HG02623 (cell line): ENCODE measurements at regions not wholly inside any gene's neighbourhood (a gene's known extent, or its start where the extent isn't known, plus 50 kb on each side); places are given as distances from the start of the nearest gene placed in this dataset.

ENCODE experiments used
- ATAC-seq: cut with Tn5 transposase; IDR thresholded peaks from one replicate; pipeline ENCODE4 v1.9.1; 2021; ENCODE audit warnings: moderate library complexity; ENCODE audit not compliant: unreplicated experiment

DNA sequence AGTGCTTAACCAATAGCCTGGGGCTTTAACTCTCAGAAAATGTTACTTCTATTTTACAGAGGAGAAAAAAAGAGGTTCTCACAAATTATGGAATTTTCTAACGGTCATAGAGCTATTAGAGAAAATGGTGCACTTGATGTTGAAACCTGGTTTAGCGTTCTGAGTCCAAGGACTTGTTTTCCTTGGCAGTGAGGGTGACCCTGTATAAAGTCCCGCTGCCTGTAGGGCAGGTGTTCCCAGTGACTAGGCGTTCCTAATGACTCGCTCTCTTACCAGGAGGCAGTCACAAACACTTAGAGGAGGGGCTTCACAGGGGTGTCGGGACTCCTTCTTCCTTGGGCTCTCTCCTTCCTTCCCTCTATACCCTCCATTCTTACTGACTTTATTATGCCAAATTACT lies 175.8 kb downstream of the ACTR3 start:
- ATAC-seq, result no peak

DNA sequence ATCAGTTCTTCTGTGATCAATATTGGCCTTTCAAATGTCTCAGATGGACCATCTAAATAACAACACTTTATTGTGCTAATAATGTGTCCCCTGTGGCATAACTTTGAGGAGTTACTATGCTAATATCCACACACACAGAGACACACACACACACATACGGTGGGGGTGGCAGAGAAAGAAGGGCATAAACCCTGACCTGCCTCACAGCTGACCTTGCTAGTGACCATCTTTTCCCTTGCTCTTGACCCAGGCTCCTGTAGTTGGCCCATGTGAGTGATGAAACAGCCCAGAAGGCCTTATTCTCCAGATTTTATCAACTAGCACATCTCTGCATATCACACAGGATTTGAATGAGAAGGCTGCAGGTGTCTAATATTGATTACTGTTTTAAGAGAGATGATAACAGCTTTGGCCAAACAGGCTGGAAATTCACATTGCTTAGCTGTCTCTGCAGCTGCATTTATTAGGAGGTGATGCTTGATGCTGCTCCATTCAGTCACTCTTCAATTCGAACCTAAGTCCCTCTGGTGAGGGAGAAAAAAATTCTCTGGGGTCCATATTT lies 176.4 kb downstream of the ACTR3 start:
- no peak for ATAC-seq

DNA sequence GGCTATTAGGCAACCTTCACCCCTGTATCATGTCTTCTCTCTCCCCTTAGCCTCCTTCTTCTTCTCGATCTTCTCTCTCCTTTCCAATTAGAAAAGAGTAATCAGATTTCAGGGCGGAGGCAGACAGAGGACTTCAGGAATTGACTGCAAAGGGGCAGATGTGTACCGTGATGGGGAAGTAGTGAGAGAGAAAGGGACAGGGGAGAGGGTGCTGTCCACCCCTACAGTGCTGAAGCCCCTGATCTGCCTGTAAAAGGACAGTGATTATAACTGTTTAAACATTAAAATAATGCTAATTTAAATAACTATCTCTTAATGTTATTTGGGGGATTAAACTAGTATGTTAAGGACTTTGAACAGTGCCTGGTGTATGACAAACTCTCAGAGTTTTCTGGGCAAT lies 178.5 kb downstream of the ACTR3 start:
- ATAC-seq, result no peak

DNA sequence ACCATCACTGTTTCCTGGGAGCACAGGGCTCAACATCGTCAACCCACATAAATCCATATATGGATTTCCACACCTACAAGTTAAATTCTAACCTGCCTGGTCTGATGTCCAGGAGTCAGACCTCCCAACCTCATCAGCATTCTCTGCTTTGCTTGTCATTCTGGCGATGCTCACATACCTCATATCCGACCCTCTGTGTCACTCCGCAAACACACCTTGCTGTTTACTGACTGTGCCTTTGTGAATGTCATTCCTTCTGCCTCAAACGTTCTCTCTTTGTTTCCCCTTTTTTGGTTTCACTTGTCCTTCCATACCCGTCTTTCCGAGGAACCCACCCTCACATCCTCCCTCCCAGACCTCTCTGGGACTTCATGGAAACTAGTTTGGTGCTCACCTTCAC lies 187.1 kb downstream of the ACTR3 start:
- ATAC-seq, result no peak

DNA sequence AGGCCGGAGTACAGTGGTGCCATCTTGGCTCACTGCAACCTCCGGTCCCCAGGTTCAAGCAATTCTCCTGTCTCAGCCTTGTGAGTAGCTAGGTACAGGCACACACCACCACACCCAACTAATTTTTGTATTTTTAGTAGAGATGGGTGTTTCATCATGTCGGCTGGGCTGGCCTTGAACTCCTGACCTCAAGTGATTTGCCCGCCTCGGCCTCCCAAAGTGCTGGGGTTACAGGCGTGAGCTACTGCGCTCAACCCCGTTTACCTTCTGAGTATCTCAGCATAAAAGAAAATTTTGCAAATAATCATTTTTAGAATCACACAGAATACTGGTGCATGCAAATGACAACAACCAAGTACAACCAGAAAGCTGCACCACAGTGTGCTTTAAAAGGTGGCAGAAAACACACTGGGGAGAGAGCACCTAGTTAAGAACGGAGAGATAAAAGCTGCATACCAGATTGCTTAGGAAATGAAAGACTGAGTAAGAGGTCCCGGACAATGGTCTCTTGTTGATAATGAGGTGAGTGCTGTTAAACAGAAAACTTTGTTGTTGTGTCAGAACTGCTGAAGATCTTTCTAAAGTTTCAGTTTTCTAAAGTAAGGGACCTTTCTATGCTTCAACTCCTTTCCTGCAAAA lies 189.6 kb downstream of the ACTR3 start:
- ATAC-seq, result no peak

DNA sequence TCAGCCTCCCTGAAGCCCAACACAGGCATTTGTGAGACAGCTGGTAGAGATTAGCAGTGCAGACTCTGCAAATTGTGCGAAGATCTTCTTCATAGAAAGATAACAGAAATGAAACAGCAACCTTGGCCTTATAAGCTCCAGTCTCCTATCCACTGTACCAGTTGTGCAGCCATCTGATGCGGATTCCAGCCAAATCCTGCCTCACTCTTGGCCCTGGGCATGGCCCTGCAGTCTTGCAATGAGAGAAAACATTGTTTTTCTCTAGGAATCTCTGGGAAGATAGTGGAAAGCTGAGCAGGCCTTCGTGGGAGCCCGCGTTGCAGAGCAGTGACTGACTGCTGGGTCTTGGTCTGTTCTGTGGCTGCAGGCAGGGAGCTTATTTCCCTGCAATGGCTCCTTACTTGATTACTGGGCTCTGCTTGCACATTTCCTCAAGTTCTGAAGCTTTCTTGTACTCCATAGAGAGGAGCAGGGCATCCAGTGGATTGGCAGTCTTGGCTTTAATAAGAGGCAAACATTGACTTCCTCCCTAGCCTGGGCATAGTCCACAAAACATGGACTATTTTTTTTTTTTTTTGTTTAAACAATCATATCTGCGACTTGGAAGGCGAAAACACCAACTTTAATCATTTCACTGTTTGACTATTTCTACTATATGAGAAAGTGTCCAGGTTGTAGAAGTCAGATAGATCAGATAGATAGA lies 193.0 kb downstream of the ACTR3 start:
- no peak for ATAC-seq

GRCh38 chr2:114083717-114084387 lies 194.0 kb downstream of the ACTR3 start:
- ATAC-seq, result peak; percentile 75

- no peak for ATAC-seq
These were observed 195.3 kb downstream of the ACTR3 start for GRCh38 chr2:114085238-114085637.

- no peak for ATAC-seq
These were observed 196.1 kb downstream of the ACTR3 start for GRCh38 chr2:114085992-114086391.

DNA sequence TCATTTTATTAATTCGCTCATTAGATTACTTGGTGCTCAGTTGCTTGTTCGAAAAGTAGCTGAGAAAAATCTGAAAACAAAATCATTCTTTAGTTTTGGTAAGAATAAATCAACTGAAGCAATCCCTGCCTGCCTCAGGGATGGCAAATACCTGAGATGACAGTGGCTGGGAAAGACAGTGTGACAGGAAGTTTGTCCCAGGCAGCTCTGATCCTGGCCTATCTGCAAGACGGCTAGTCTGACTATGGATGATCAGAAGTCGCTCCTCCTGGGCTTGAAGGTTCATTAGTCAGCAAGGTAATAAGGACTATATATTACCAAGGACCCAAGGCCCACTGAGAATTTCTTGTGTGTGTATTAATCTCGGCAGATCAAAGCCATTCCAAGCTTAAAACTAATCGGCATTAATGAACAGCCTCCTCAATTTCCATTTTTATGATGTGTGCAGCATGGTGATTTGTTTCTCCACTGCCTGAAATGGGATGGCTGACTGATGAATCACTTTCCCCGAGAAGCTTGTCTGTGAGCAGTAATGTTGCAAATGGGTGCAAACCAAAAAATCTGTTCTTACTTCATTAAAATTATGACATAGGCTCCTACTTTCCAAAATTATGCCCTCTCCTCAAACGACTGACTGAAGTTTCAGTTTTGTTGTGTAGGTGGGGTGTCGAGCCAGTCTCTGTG lies 199.9 kb downstream of the ACTR3 start:
- no peak for ATAC-seq

GRCh38 chr2:114091010-114091409 lies 201.1 kb downstream of the ACTR3 start:
- no peak for ATAC-seq

DNA sequence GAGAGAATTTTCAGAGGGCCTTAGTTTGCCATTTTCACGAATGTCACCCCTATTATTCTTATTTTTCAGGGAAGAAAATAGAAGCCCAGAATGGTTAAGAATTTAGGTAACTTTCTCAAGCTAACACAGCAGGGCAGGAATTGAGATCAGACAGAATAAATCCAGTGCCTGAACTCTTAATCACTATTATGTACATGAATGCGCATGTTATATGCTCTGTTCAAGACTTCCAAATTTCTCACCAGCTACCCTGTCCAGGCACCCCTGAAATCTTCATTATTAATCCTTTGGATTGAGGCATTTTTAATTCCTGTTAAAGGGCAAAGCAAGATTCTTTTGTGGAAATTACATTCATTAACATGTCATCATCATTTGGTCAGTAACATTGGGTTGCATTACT lies 218.4 kb downstream of the ACTR3 start:
- ATAC-seq, result no peak

GRCh38 chr2:114108824-114109416 lies 219.0 kb downstream of the ACTR3 start:
- ATAC-seq, result no peak

GRCh38 chr2:114111329-114111728 lies 221.4 kb downstream of the ACTR3 start:
- no peak for ATAC-seq

- no peak for ATAC-seq
These were observed 223.6 kb downstream of the ACTR3 start for GRCh38 chr2:114113518-114113917.

GRCh38 chr2:114118088-114118487 lies 228.2 kb downstream of the ACTR3 start:
- no peak for ATAC-seq

DNA sequence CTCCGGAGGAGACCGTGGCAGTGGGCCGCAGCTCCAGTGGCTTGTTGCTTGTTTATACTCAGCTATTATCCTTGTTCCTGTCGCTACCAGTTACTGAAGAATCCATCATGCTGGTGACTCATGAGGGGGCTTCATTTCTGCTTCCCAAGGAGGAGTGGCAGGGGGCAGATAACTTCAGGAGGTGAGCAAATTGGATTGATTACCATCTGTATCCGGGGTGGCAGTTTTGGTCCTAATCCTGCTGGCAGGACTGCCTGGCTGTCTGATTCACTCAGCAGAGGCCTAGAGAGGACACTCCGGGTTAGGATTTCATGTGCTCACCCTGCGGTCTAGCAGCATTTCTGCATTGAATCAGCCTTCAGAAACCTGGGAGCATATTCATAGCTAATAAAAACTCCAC lies 230.0 kb downstream of the ACTR3 start:
- no peak for ATAC-seq

GRCh38 chr2:114122930-114123329 lies 233.0 kb downstream of the ACTR3 start:
- ATAC-seq, result no peak

- no peak for ATAC-seq
These were observed 234.0 kb downstream of the ACTR3 start for GRCh38 chr2:114123925-114124324.

DNA sequence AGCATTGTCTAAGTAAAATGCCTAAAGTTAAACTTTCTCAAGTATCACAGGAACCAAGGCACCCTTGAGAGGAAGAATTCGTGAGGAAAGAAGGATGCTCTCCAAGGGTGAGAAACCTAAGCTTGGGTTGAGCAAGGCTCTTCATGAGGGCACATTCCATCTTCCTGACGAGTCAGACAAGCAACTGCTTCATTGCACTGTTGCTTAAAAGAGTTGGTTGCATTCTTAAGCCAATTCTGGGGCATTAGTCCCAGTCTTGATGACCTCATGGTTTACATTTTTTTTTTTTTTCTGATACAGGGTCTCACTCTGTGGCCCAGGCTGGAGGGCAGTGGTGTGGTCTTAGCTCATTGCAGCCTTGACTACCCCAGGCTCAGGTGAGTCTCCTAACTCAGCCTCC lies 237.5 kb downstream of the ACTR3 start:
- ATAC-seq, result no peak

DNA sequence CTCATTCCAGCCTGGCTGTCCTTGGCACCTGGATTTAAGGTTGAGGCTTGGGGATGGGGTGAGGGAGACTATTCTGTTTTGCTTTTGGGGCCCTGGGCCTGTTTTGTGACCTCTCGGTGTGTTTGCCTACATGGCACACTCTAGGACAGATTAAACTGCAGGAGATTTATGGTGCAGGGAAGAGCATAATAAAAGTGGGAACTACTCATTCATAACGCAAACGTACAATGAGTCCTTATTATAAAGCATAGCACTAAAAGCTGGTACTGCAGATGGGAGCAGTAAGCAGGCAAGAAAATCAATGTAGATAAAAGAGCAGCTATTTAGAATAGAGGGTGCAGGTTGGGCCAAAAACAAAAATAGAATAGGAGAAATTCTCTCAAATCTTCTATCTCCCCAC lies 238.4 kb downstream of the ACTR3 start:
- no peak for ATAC-seq
